ENCODE measurements at regions not wholly inside any gene's neighbourhood (a gene's known extent, or its start where the extent isn't known, plus 50 kb on each side); places are given as distances from the start of the nearest gene placed in this dataset.
"Not testable (repeated sequence)": the region's sequence is repeated elsewhere in the genome, so short reads cannot be mapped to it uniquely, and the experiment has no call there.

DNA sequence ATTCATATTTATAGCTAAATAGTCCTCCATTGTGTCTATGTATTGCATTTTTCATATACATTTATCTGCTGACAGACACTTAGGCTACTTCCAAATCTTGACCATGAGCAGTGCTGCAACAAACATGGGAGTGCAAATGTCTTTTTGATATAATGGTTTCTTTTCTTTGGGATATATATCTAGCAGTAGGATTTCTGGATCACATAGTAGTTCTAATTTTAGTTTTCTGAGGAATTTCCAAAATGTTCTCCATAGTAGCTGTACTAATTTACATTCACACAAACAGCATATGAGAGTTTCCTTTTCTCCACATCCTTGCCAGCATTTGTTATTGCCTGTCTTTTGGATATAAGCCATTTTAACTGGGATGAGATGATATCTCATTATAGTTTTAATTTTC lies 1521.3 kb downstream of the REEP3 start:
- TF ChIP-seq CTCF (IDR thresholded peaks at IDR 0.05; ENCODE audit: unreplicated experiment): no peak
- intact Hi-C loops (cut with micrococcal nuclease; ENCODE audit: unreplicated experiment): no loop called here
- BruUV-seq (replicated peaks): no TSS peak
- Mint-ChIP-seq H3K27ac (ENCODE audit: unreplicated experiment) (no peak overlapping the region), H3K27me3 (ENCODE audit: unreplicated experiment) (no peaks in the 10 kb centered on the region), H3K4me3 (ENCODE audit: low read depth, unreplicated experiment) (no peak overlapping the region), H3K4me1 (ENCODE audit: low read depth, unreplicated experiment) (no peaks in the 10 kb centered on the region), H3K9me3 (ENCODE audit: low read depth, unreplicated experiment) (peaks cover 7% of the 10 kb centered on the region), H3K36me3 (ENCODE audit: insufficient read depth, unreplicated experiment) (no peaks in the 10 kb centered on the region)
- DNase-seq: no peak
- CTCF ChIA-PET: no interaction called here

GRCh38 chr10:65046831-65047230 lies 1525.6 kb downstream of the REEP3 start:
- no peak overlapping the region for H3K27ac Mint-ChIP-seq (ENCODE audit: unreplicated experiment)
- H3K9me3 Mint-ChIP-seq (ENCODE audit: low read depth, unreplicated experiment): peaks cover 4% of the 10 kb centered on the region
- H3K36me3 Mint-ChIP-seq (ENCODE audit: insufficient read depth, unreplicated experiment): no peaks in the 10 kb centered on the region
- no peaks in the 10 kb centered on the region for H3K27me3 Mint-ChIP-seq (ENCODE audit: unreplicated experiment)
- DNase-seq: no peak
- TF ChIP-seq CTCF (IDR thresholded peaks at IDR 0.05; ENCODE audit: unreplicated experiment): no peak
- H3K4me1 Mint-ChIP-seq (ENCODE audit: low read depth, unreplicated experiment): no peaks in the 10 kb centered on the region
- BruUV-seq (replicated peaks): no TSS peak
- intact Hi-C loops (cut with micrococcal nuclease; ENCODE audit: unreplicated experiment): no loop called here
- CTCF ChIA-PET: no interaction called here
- no peak overlapping the region for H3K4me3 Mint-ChIP-seq (ENCODE audit: low read depth, unreplicated experiment)

DNA sequence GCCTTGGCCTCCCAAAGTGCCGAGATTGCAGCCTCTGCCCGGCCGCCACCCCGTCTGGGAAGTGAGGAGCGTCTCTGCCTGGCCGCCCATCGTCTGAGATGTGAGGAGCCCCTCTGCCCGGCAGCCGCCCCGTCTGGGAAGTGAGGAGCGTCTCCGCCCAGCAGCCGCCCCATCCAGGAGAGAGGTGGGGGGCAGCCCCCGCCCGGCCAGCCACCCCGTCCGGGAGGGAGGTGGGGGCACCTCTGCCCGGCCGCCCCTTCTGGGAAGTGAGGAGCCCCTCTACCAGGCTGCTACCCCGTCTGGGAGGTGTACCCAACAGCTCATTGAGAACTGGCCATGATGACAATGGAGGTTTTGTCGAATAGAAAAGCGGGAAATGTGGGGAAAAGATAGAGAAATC lies 1530.9 kb downstream of the REEP3 start:
- H3K36me3 Mint-ChIP-seq (ENCODE audit: insufficient read depth, unreplicated experiment); intact Hi-C loops (cut with micrococcal nuclease; ENCODE audit: unreplicated experiment); H3K9me3 Mint-ChIP-seq (ENCODE audit: low read depth, unreplicated experiment); H3K27me3 Mint-ChIP-seq (ENCODE audit: unreplicated experiment); H3K4me3 Mint-ChIP-seq (ENCODE audit: low read depth, unreplicated experiment); CTCF ChIA-PET; H3K4me1 Mint-ChIP-seq (ENCODE audit: low read depth, unreplicated experiment); BruUV-seq (replicated peaks); DNase-seq; H3K27ac Mint-ChIP-seq (ENCODE audit: unreplicated experiment): not testable (repeated sequence)

- H3K36me3 Mint-ChIP-seq (ENCODE audit: insufficient read depth, unreplicated experiment); intact Hi-C loops (cut with micrococcal nuclease; ENCODE audit: unreplicated experiment); DNase-seq; CTCF ChIA-PET; H3K4me1 Mint-ChIP-seq (ENCODE audit: low read depth, unreplicated experiment); H3K27me3 Mint-ChIP-seq (ENCODE audit: unreplicated experiment); BruUV-seq (replicated peaks); H3K4me3 Mint-ChIP-seq (ENCODE audit: low read depth, unreplicated experiment); H3K9me3 Mint-ChIP-seq (ENCODE audit: low read depth, unreplicated experiment); H3K27ac Mint-ChIP-seq (ENCODE audit: unreplicated experiment): not testable (repeated sequence)
These were observed 1532.2 kb downstream of the REEP3 start for GRCh38 chr10:65053397-65053796.

- H3K4me3 Mint-ChIP-seq (ENCODE audit: low read depth, unreplicated experiment); H3K27me3 Mint-ChIP-seq (ENCODE audit: unreplicated experiment); H3K36me3 Mint-ChIP-seq (ENCODE audit: insufficient read depth, unreplicated experiment); DNase-seq; H3K4me1 Mint-ChIP-seq (ENCODE audit: low read depth, unreplicated experiment); H3K27ac Mint-ChIP-seq (ENCODE audit: unreplicated experiment); BruUV-seq (replicated peaks); intact Hi-C loops (cut with micrococcal nuclease; ENCODE audit: unreplicated experiment); H3K9me3 Mint-ChIP-seq (ENCODE audit: low read depth, unreplicated experiment); CTCF ChIA-PET: not testable (repeated sequence)
These were observed 1532.7 kb downstream of the REEP3 start for GRCh38 chr10:65053831-65054351.

- H3K4me3 Mint-ChIP-seq (ENCODE audit: low read depth, unreplicated experiment); DNase-seq; H3K27ac Mint-ChIP-seq (ENCODE audit: unreplicated experiment); H3K27me3 Mint-ChIP-seq (ENCODE audit: unreplicated experiment); H3K36me3 Mint-ChIP-seq (ENCODE audit: insufficient read depth, unreplicated experiment); CTCF ChIA-PET; BruUV-seq (replicated peaks); H3K4me1 Mint-ChIP-seq (ENCODE audit: low read depth, unreplicated experiment); H3K9me3 Mint-ChIP-seq (ENCODE audit: low read depth, unreplicated experiment); intact Hi-C loops (cut with micrococcal nuclease; ENCODE audit: unreplicated experiment): not testable (repeated sequence)
These were observed 1533.5 kb downstream of the REEP3 start for GRCh38 chr10:65054701-65055100.
